HG03520 (cell line): ENCODE measurements at regions not wholly inside any gene's neighbourhood (a gene's known extent, or its start where the extent isn't known, plus 50 kb on each side); places are given as distances from the start of the nearest gene placed in this dataset.

Experiments used
- ATAC-seq: cut with Tn5 transposase; IDR thresholded peaks from one replicate; pipeline ENCODE4 v1.9.1; 2021; ENCODE audit warnings: mild to moderate bottlenecking, moderate library complexity; ENCODE audit not compliant: unreplicated experiment

DNA sequence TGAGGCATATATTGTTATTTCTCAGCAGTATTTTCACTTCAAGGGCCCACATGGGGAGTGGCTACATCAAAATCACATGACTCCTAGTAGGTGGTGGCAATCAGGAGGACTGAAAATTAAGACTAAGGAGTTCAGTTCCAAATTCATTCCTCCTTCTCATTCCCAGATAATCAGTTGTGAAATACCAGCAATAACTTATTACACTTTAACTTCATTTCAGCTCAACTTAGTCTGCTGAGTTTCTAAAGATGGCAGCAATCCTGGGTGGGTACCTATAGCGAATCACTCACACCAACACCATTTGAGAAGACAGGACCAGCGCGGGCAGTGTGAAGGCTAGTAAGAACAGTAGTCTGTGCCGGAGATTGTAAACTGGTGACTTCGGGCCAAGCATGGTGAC, 63.9 kb upstream of the SLC10A2 start:
- ATAC-seq, result no peak
